NCI-H2107 treated with DMSO at 0.1 percent for 48 hours (cell line): ENCODE measurements at regions not wholly inside any gene's neighbourhood (a gene's known extent, or its start where the extent isn't known, plus 50 kb on each side); places are given as distances from the start of the nearest gene placed in this dataset.

Experiments
- DNase-seq: peaks from one replicate; lab custom pipeline; 2025; ENCODE audit not compliant: unreplicated experiment; lab: John Stamatoyannopoulos, UW

GRCh38 chr18:32544088-32544487, 73.4 kb upstream of the GAREM1 start:
- no peak for DNase-seq

GRCh38 chr18:32542221-32542798, 71.6 kb upstream of the GAREM1 start:
- peak; percentile 6 for DNase-seq

GRCh38 chr18:32530947-32531651, 60.4 kb upstream of the GAREM1 start:
- DNase-seq = no peak

DNA sequence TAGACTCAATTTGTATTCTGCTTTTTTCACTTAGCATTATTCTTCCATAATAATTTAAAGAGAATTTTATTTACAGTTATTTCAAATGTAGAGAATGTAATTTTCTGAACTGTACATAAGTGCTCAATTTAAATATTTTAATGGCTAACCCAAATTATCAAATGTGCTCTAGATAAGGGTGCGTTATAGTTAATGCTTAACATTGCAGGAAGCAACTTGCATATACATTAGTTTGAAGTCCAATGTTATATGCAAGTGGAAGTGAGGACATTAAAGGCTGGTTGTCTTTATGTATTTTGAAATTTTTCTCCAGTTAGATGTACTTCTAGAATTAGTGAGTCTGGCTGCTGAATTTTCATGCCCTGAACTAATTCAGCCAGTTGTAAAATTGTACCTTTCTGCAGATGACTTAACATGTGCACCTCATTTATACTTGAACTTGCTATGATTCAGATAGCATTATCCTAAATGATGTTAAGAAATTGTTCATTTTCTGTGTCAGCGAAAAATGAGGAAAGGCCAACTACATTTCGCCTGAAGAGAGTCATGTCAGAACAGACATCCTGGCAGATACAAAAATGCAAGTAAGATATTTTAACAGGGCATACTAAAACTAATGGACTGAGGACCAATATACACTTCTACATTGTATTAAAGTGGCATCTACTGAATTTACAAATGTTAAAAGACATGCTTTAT, 59.2 kb upstream of the GAREM1 start:
- DNase-seq = no peak

GRCh38 chr18:32520771-32521170, 50.1 kb upstream of the GAREM1 start:
- no peak for DNase-seq
